ENCODE measurements at regions not wholly inside any gene's neighbourhood (a gene's known extent, or its start where the extent isn't known, plus 50 kb on each side); places are given as distances from the start of the nearest gene placed in this dataset.

- TF ChIP-seq CTCF (IDR thresholded peaks at IDR 0.05) (no peak), POLR2AphosphoS5 (IDR thresholded peaks at IDR 0.05; ENCODE audit: insufficient read depth in 1 of 2, low read depth in 1 of 2) (no peak), POLR2A (IDR thresholded peaks at IDR 0.05) (no peak)
Observed at GRCh38 chr10:80900661-80901060, 363.0 kb downstream of the SH2D4B start.
